GM23248 (cell line): ENCODE measurements at regions not wholly inside any gene's neighbourhood (a gene's known extent, or its start where the extent isn't known, plus 50 kb on each side); places are given as distances from the start of the nearest gene placed in this dataset.

ENCODE experiments used
- DNase-seq: peaks from one replicate; pipeline ENCODE4 v3.0.0-alpha.2; 2015
- H2AFZ ChIP-seq: fragments of 200-600 bp; sonication (generic); 2 replicates; pipeline ENCODE4 v1.6.1; 2016; ENCODE audit warnings: antibody characterized with exemption
- H3F3A ChIP-seq: fragments of 200-600 bp; sonication (generic); 2 replicates; pipeline ENCODE4 v1.6.1; 2016; ENCODE audit warnings: mild to moderate bottlenecking, antibody characterized with exemption, mixed run types; ENCODE audit not compliant: insufficient read depth
- H3K27ac ChIP-seq: fragments of 200-600 bp; sonication (generic); 2 replicates; pipeline ENCODE4 v1.5.1; 2016; ENCODE audit warnings: mild to moderate bottlenecking
- H3K27me3 ChIP-seq: fragments of 200-600 bp; sonication (generic); replicated peaks from 2 replicates; pipeline ENCODE4 v1.6.1; 2016; ENCODE audit warnings: mild to moderate bottlenecking; ENCODE audit not compliant: insufficient read depth
- H3K36me3 ChIP-seq: fragments of 200-600 bp; sonication (generic); 2 replicates; pipeline ENCODE4 v1.6.1; 2016; ENCODE audit warnings: low read depth, mild to moderate bottlenecking
- H3K4me1 ChIP-seq: fragments of 200-600 bp; sonication (generic); 2 replicates; pipeline ENCODE4 v1.6.1; 2016; ENCODE audit warnings: mild to moderate bottlenecking; ENCODE audit not compliant: insufficient read depth
- H3K4me2 ChIP-seq: fragments of 200-600 bp; sonication (generic); one replicate; pipeline ENCODE4 v1.6.1; 2016; ENCODE audit warnings: mild to moderate bottlenecking; ENCODE audit not compliant: unreplicated experiment
- H3K4me3 ChIP-seq: fragments of 200-600 bp; sonication (generic); 2 replicates; pipeline ENCODE4 v1.5.1; 2016; ENCODE audit warnings: mild to moderate bottlenecking
- H3K79me2 ChIP-seq: fragments of 200-600 bp; sonication (generic); 2 replicates; pipeline ENCODE4 v1.6.1; 2016; ENCODE audit warnings: mild to moderate bottlenecking; ENCODE audit not compliant: insufficient read depth
- H3K9ac ChIP-seq: fragments of 200-600 bp; sonication (generic); 2 replicates; pipeline ENCODE4 v1.6.1; 2016; ENCODE audit warnings: mild to moderate bottlenecking
- H3K9me2 ChIP-seq: fragments of 200-600 bp; sonication (generic); 2 replicates; pipeline ENCODE4 v1.6.1; 2016; ENCODE audit warnings: mixed run types, mild to moderate bottlenecking, moderate library complexity; ENCODE audit not compliant: insufficient read depth
- H3K9me3 ChIP-seq: fragments of 200-600 bp; sonication (generic); one replicate; pipeline ENCODE4 v1.6.1; 2017; ENCODE audit warnings: low read depth
- H4K20me1 ChIP-seq: fragments of 200-600 bp; sonication (generic); 2 replicates; pipeline ENCODE4 v1.6.0; 2016; ENCODE audit not compliant: insufficient read depth
- EZH2 ChIP-seq: fragments of 200-600 bp; sonication (generic); IDR thresholded peaks from 2 replicates; pipeline ENCODE4 v1.6.1; 2018; ENCODE audit warnings: antibody characterized with exemption, mild to moderate bottlenecking; ENCODE audit not compliant: insufficient read depth, poor library complexity, severe bottlenecking
- EZH2phosphoT487 ChIP-seq: fragments of 200-600 bp; sonication (generic); IDR thresholded peaks from 2 replicates; pipeline ENCODE4 v1.6.1; 2018; ENCODE audit warnings: antibody characterized with exemption, moderate library complexity, mild to moderate bottlenecking, low read depth; ENCODE audit not compliant: insufficient read depth
- WGBS, 2 experiments: methylation state at CpG; one replicate each; pipeline ENCODE4 v1.1.6; 2015 to 2017; ENCODE audit warnings: low lambda C conversion rate in 2 of 2, low coverage in 1 of 2; ENCODE audit errors: missing lambda C conversion rate in 2 of 2; 5-methylcytosine and 5-hydroxymethylcytosine counted together
- in situ Hi-C: fragments of 300-500 bp; cut with MboI; formaldehyde crosslinking; loops from 2 replicates; pipeline ENCODE4 v1.15.0; 2020

GRCh38 chr17:12599186-12599920 lies 66.3 kb upstream of the MYOCD start:
- no peak overlapping the region for H3K9ac ChIP-seq
- 30 to 37% methylated on average over 3 of the region's 3 CpGs for WGBS, 2 experiments
- H3K27me3 ChIP-seq = no peaks in the 10 kb centered on the region
- H3K36me3 ChIP-seq = no peaks in the 10 kb centered on the region
- no peaks in the 10 kb centered on the region for H3K79me2 ChIP-seq
- H2AFZ ChIP-seq = no peak overlapping the region
- DNase-seq = no peak
- no peak for TF ChIP-seq EZH2
- no peak for TF ChIP-seq EZH2phosphoT487
- H3K4me1 ChIP-seq = no peaks in the 10 kb centered on the region
- H3K4me2 ChIP-seq = no peak overlapping the region
- in situ Hi-C loops = no loop called here
- no peaks in the 10 kb centered on the region for H3K9me2 ChIP-seq
- H3K4me3 ChIP-seq = no peak overlapping the region
- no peaks in the 10 kb centered on the region for H3K9me3 ChIP-seq
- H4K20me1 ChIP-seq = no peaks in the 10 kb centered on the region
- H3K27ac ChIP-seq = no peak overlapping the region
- H3F3A ChIP-seq = no peaks in the 10 kb centered on the region

GRCh38 chr17:12600349-12600748 lies 65.3 kb upstream of the MYOCD start:
- H4K20me1 ChIP-seq = no peaks in the 10 kb centered on the region
- H2AFZ ChIP-seq = no peak overlapping the region
- no peak overlapping the region for H3K4me2 ChIP-seq
- no peak overlapping the region for H3K9ac ChIP-seq
- H3K79me2 ChIP-seq = no peaks in the 10 kb centered on the region
- H3K9me2 ChIP-seq = no peaks in the 10 kb centered on the region
- DNase-seq = no peak
- H3K36me3 ChIP-seq = no peaks in the 10 kb centered on the region
- H3K4me1 ChIP-seq = no peaks in the 10 kb centered on the region
- H3K4me3 ChIP-seq = no peak overlapping the region
- H3K9me3 ChIP-seq = no peaks in the 10 kb centered on the region
- H3K27me3 ChIP-seq = no peaks in the 10 kb centered on the region
- in situ Hi-C loops = no loop called here
- 26 to 35% methylated on average over 2 of the region's 2 CpGs for WGBS, 2 experiments
- no peak for TF ChIP-seq EZH2phosphoT487
- TF ChIP-seq EZH2 = no peak
- no peak overlapping the region for H3K27ac ChIP-seq
- no peaks in the 10 kb centered on the region for H3F3A ChIP-seq

- H3F3A ChIP-seq = no peaks in the 10 kb centered on the region
- H3K27ac ChIP-seq = no peak overlapping the region
- no peaks in the 10 kb centered on the region for H3K27me3 ChIP-seq
- no peak overlapping the region for H3K4me2 ChIP-seq
- no peak overlapping the region for H3K4me3 ChIP-seq
- no peaks in the 10 kb centered on the region for H3K79me2 ChIP-seq
- no peaks in the 10 kb centered on the region for H3K4me1 ChIP-seq
- no peak for TF ChIP-seq EZH2phosphoT487
- no peak for TF ChIP-seq EZH2
- no peaks in the 10 kb centered on the region for H3K9me2 ChIP-seq
- no peaks in the 10 kb centered on the region for H3K9me3 ChIP-seq
- in situ Hi-C loops = no loop called here
- H2AFZ ChIP-seq = no peak overlapping the region
- 64 to 71% methylated on average over 6 of the region's 6 CpGs for WGBS, 2 experiments
- no peak overlapping the region for H3K9ac ChIP-seq
- H3K36me3 ChIP-seq = no peaks in the 10 kb centered on the region
- no peaks in the 10 kb centered on the region for H4K20me1 ChIP-seq
- DNase-seq = no peak
Observed at GRCh38 chr17:12603566-12603965, 62.1 kb upstream of the MYOCD start.

- in situ Hi-C loops = no loop called here
- no peak overlapping the region for H3K4me2 ChIP-seq
- peak; percentile 17 for DNase-seq
Observed at GRCh38 chr17:12605222-12605621, 60.5 kb upstream of the MYOCD start.

More at GRCh38 chr17:12605222-12605621, 60.5 kb upstream of the MYOCD start:
- Histone ChIP-seq H3K9me2 (no peaks in the 10 kb centered on the region), H3K79me2 (no peaks in the 10 kb centered on the region), H3K4me1 (no peaks in the 10 kb centered on the region), H3K9ac (no peak overlapping the region), H3K36me3 (no peaks in the 10 kb centered on the region), H3K27ac (no peak overlapping the region), H2AFZ (no peak overlapping the region), H3F3A (no peaks in the 10 kb centered on the region), H3K27me3 (no peaks in the 10 kb centered on the region), H3K4me3 (no peak overlapping the region), H3K9me3 (no peaks in the 10 kb centered on the region), H4K20me1 (no peaks in the 10 kb centered on the region)
- 55 to 58% methylated on average over 5 of the region's 5 CpGs for WGBS, 2 experiments
- TF ChIP-seq EZH2 (no peak), EZH2phosphoT487 (no peak)
